DOHH2 (cell line): ENCODE measurements at regions not wholly inside any gene's neighbourhood (a gene's known extent, or its start where the extent isn't known, plus 50 kb on each side); places are given as distances from the start of the nearest gene placed in this dataset.

Experiments
- H3F3A ChIP-seq: fragments of 200-600 bp; sonication (generic), shearing (Covaris generic); 2 replicates; pipeline ENCODE4 v1.6.0; 2016; ENCODE audit warnings: antibody characterized with exemption, mild to moderate bottlenecking; ENCODE audit not compliant: control insufficient read depth, insufficient read depth
- H3K27ac ChIP-seq: fragments of 200-600 bp; sonication (generic); 2 replicates; pipeline ENCODE4 v1.5.1; 2014; ENCODE audit warnings: low read depth, mild to moderate bottlenecking, low read length, moderate library complexity
- H3K27me3 ChIP-seq: fragments of 200-600 bp; sonication (generic); 2 replicates; pipeline ENCODE4 v1.6.1; 2014; ENCODE audit warnings: mild to moderate bottlenecking, low read length, mixed read lengths; ENCODE audit not compliant: control insufficient read depth
- H3K36me3 ChIP-seq: fragments of 200-600 bp; sonication (generic); 2 replicates; pipeline ENCODE4 v1.6.1; 2014; ENCODE audit warnings: mild to moderate bottlenecking, low read length, moderate library complexity, mixed read lengths; ENCODE audit not compliant: control insufficient read depth
- H3K4me1 ChIP-seq: fragments of 200-600 bp; sonication (generic); 2 replicates; pipeline ENCODE4 v1.6.1; 2014; ENCODE audit warnings: mild to moderate bottlenecking, low read length, mixed read lengths; ENCODE audit not compliant: control insufficient read depth
- H3K4me2 ChIP-seq: fragments of 200-600 bp; sonication (generic); 2 replicates; pipeline ENCODE4 v1.6.0; 2014; ENCODE audit warnings: mild to moderate bottlenecking, low read length, moderate library complexity
- H3K4me3 ChIP-seq: fragments of 200-600 bp; sonication (generic); 2 replicates; pipeline ENCODE4 v1.5.1; 2014; ENCODE audit warnings: mild to moderate bottlenecking, low read length, mixed read lengths
- H3K79me2 ChIP-seq: fragments of 200-600 bp; sonication (generic); 2 replicates; pipeline ENCODE4 v1.6.1; 2014; ENCODE audit warnings: mild to moderate bottlenecking, low read length, mixed read lengths; ENCODE audit not compliant: control insufficient read depth
- H3K9me2 ChIP-seq: fragments of 200-600 bp; sonication (generic); replicated peaks from 2 replicates; pipeline ENCODE4 v1.6.1; 2014; ENCODE audit warnings: mild to moderate bottlenecking, low read length, mixed read lengths; ENCODE audit not compliant: control insufficient read depth
- H3K9me3 ChIP-seq: fragments of 200-600 bp; sonication (generic); 2 replicates; pipeline ENCODE4 v1.6.1; 2014; ENCODE audit warnings: antibody characterized with exemption, low read length, mixed read lengths; ENCODE audit not compliant: control insufficient read depth, insufficient read depth
- H4K20me1 ChIP-seq: fragments of 200-600 bp; sonication (generic); 2 replicates; pipeline ENCODE4 v1.6.0; 2014; ENCODE audit warnings: low read depth, mild to moderate bottlenecking, antibody characterized with exemption, low read length, moderate library complexity; ENCODE audit not compliant: control insufficient read depth, insufficient read depth
- EZH2phosphoT487 ChIP-seq: fragments of 200-600 bp; sonication (generic); IDR thresholded peaks from 2 replicates; pipeline ENCODE4 v1.6.1; 2017; ENCODE audit warnings: borderline replicate concordance, mild to moderate bottlenecking, antibody characterized with exemption, low read length, moderate library complexity, mixed read lengths
- TF ChIP-seq, protein P1 (sequence below): fragments of 200-600 bp; sonication (generic); IDR thresholded peaks from one replicate; pipeline ENCODE4 v1.5.1; 2014; ENCODE audit warnings: antibody characterized with exemption, mild to moderate bottlenecking, low read depth, low read length; ENCODE audit not compliant: poor library complexity, severe bottlenecking

DNA sequence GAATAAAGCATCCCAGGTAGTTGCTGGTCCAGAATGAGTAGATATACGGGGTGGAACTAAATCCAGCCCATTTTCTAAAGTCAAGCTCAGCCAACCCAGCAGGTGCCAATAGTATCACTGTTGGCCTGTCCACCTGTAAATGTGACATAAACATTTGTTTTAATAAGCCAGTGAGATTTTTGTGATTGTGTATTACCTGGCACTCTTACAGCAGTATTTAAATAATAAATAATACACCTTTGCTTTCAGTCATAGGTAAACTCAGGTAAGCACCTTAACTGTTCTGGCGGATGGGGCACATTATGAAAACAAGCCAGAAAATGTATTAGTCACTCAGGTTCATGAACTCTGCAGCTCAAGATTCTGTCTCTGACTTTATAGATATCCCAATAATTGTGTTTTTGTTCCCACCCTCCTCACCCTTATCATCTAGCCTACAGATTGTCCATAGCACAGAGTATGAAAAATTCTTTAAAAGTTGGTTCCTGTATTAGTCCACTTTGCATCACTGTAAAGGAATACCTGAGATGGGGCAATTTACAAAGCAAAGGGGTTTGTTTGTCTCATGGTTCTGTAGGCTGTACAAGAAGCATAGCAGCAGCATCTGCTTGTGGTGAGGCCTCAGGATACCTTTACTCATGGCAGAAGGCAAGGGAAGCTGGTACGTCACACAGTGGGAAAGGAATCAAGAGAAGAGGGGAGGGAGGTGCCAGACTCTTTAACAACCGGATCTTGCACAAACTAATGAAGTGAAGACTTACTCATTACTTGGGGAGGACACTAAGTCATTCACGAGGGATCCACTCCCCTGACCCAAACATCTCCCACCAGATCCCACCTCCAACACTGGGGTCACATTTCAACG lies 73.0 kb upstream of the CYRIA start:
- no peaks in the 10 kb centered on the region for H3K9me3 ChIP-seq
- H3K79me2 ChIP-seq, result no peaks in the 10 kb centered on the region
- peaks cover 8% of the 10 kb centered on the region for H3K4me1 ChIP-seq
- H3K27ac ChIP-seq, result no peak overlapping the region
- no peak for TF ChIP-seq EZH2phosphoT487
- TF ChIP-seq, protein P1, sequence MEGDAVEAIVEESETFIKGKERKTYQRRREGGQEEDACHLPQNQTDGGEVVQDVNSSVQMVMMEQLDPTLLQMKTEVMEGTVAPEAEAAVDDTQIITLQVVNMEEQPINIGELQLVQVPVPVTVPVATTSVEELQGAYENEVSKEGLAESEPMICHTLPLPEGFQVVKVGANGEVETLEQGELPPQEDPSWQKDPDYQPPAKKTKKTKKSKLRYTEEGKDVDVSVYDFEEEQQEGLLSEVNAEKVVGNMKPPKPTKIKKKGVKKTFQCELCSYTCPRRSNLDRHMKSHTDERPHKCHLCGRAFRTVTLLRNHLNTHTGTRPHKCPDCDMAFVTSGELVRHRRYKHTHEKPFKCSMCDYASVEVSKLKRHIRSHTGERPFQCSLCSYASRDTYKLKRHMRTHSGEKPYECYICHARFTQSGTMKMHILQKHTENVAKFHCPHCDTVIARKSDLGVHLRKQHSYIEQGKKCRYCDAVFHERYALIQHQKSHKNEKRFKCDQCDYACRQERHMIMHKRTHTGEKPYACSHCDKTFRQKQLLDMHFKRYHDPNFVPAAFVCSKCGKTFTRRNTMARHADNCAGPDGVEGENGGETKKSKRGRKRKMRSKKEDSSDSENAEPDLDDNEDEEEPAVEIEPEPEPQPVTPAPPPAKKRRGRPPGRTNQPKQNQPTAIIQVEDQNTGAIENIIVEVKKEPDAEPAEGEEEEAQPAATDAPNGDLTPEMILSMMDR, result no peak
- no peak overlapping the region for H3K4me2 ChIP-seq
- H3F3A ChIP-seq, result no peaks in the 10 kb centered on the region
- H4K20me1 ChIP-seq, result no peaks in the 10 kb centered on the region
- no peak overlapping the region for H3K4me3 ChIP-seq
- H3K36me3 ChIP-seq, result no peaks in the 10 kb centered on the region
- H3K27me3 ChIP-seq, result no peaks in the 10 kb centered on the region
- no peaks in the 10 kb centered on the region for H3K9me2 ChIP-seq

GRCh38 chr2:16737812-16738211 lies 72.2 kb upstream of the CYRIA start:
- Histone ChIP-seq H3K36me3 (no peaks in the 10 kb centered on the region), H3K27me3 (no peaks in the 10 kb centered on the region), H3K79me2 (no peaks in the 10 kb centered on the region), H3F3A (no peaks in the 10 kb centered on the region), H3K4me3 (no peak overlapping the region), H3K27ac (no peak overlapping the region), H3K4me1 (peaks cover 8% of the 10 kb centered on the region), H3K4me2 (no peak overlapping the region), H4K20me1 (no peaks in the 10 kb centered on the region), H3K9me3 (no peaks in the 10 kb centered on the region), H3K9me2 (no peaks in the 10 kb centered on the region)
- TF ChIP-seq, protein P1, result no peak
- TF ChIP-seq EZH2phosphoT487, result no peak

- H3K27ac ChIP-seq, result no peak overlapping the region
- no peaks in the 10 kb centered on the region for H4K20me1 ChIP-seq
- no peak overlapping the region for H3K4me3 ChIP-seq
- H3K4me2 ChIP-seq, result no peak overlapping the region
- H3K9me3 ChIP-seq, result no peaks in the 10 kb centered on the region
- H3F3A ChIP-seq, result no peaks in the 10 kb centered on the region
- H3K9me2 ChIP-seq, result no peaks in the 10 kb centered on the region
- no peak for TF ChIP-seq EZH2phosphoT487
- TF ChIP-seq, protein P1, result no peak
- no peaks in the 10 kb centered on the region for H3K27me3 ChIP-seq
- H3K79me2 ChIP-seq, result no peaks in the 10 kb centered on the region
- H3K36me3 ChIP-seq, result no peaks in the 10 kb centered on the region
- H3K4me1 ChIP-seq, result no peaks in the 10 kb centered on the region
Observed at GRCh38 chr2:16736633-16737032, 71.0 kb upstream of the CYRIA start.
